Ectodermal cell (in vitro differentiated cells): ENCODE measurements at regions not wholly inside any gene's neighbourhood (a gene's known extent, or its start where the extent isn't known, plus 50 kb on each side); places are given as distances from the start of the nearest gene placed in this dataset.

Source experiments
- H3K27ac ChIP-seq: 2 replicates; pipeline ENCODE4 v1.7.0; 2013; ENCODE audit warnings: mild to moderate bottlenecking, low read depth, low read length; ENCODE audit not compliant: insufficient read depth, poor library complexity, severe bottlenecking
- H3K27me3 ChIP-seq: 2 replicates; pipeline ENCODE4 v1.7.0; 2013; ENCODE audit warnings: mild to moderate bottlenecking, low read length; ENCODE audit not compliant: insufficient read depth, control insufficient read depth, poor library complexity, severe bottlenecking
- H3K36me3 ChIP-seq: one replicate; pipeline ENCODE4 v1.7.0; 2013; ENCODE audit warnings: low read length; ENCODE audit not compliant: control insufficient read depth, insufficient read depth
- H3K4me1 ChIP-seq: one replicate; pipeline ENCODE4 v1.7.0; 2013; ENCODE audit warnings: low read length; ENCODE audit not compliant: control insufficient read depth, insufficient read depth
- H3K4me3 ChIP-seq: 2 replicates; pipeline ENCODE4 v1.7.0; 2013; ENCODE audit warnings: low read depth, low read length, control low read depth; ENCODE audit not compliant: insufficient read depth
- H3K9me3 ChIP-seq: 2 replicates; pipeline ENCODE4 v1.7.0; 2013; ENCODE audit warnings: mild to moderate bottlenecking, low read length, moderate library complexity; ENCODE audit not compliant: control insufficient read depth
- WGBS, 2 experiments: methylation state at CpG; one replicate each; pipeline ENCODE4 v1.1.7; 2013; ENCODE audit warnings: missing lambda C conversion rate in 2 of 2; 5-methylcytosine and 5-hydroxymethylcytosine counted together

GRCh38 chr5:13448843-13449242, 495.6 kb downstream of the DNAH5 start:
- Histone ChIP-seq H3K4me3 (no peak overlapping the region), H3K27ac (no peak overlapping the region), H3K9me3 (no peaks in the 10 kb centered on the region), H3K36me3 (no peaks in the 10 kb centered on the region), H3K27me3 (no peaks in the 10 kb centered on the region), H3K4me1 (no peaks in the 10 kb centered on the region)
- 88 to 90% methylated on average over 1 of the region's 1 CpG for WGBS, 2 experiments

- Histone ChIP-seq H3K9me3 (no peaks in the 10 kb centered on the region), H3K4me1 (no peaks in the 10 kb centered on the region), H3K27me3 (no peaks in the 10 kb centered on the region), H3K4me3 (no peak overlapping the region), H3K27ac (no peak overlapping the region), H3K36me3 (no peaks in the 10 kb centered on the region)
- WGBS, 2 experiments, result 75 to 86% methylated on average over 1 to 2 of the region's 2 CpGs
Measured at GRCh38 chr5:13439430-13439829, 505.1 kb downstream of the DNAH5 start.

GRCh38 chr5:13427827-13428557, 516.5 kb downstream of the DNAH5 start:
- Histone ChIP-seq H3K36me3 (no peaks in the 10 kb centered on the region), H3K4me3 (no peak overlapping the region), H3K9me3 (no peaks in the 10 kb centered on the region), H3K27me3 (no peaks in the 10 kb centered on the region), H3K27ac (no peak overlapping the region), H3K4me1 (peaks cover 6% of the 10 kb centered on the region)
- 94 to 96% methylated on average over 3 to 6 of the region's 6 CpGs for WGBS, 2 experiments

- Histone ChIP-seq H3K27ac (no peak overlapping the region), H3K36me3 (no peaks in the 10 kb centered on the region), H3K9me3 (no peaks in the 10 kb centered on the region), H3K4me1 (no peaks in the 10 kb centered on the region), H3K27me3 (no peaks in the 10 kb centered on the region), H3K4me3 (no peak overlapping the region)
- WGBS, 2 experiments, result 92% methylated on average over 6 of the region's 6 CpGs
Measured at GRCh38 chr5:13412040-13412595, 532.4 kb downstream of the DNAH5 start.

GRCh38 chr5:13408616-13409015, 535.9 kb downstream of the DNAH5 start:
- Histone ChIP-seq H3K4me3 (no peak overlapping the region), H3K27ac (no peak overlapping the region), H3K9me3 (no peaks in the 10 kb centered on the region), H3K4me1 (no peaks in the 10 kb centered on the region), H3K36me3 (no peaks in the 10 kb centered on the region), H3K27me3 (no peaks in the 10 kb centered on the region)
- 0% methylated on average over 1 of the region's 1 CpG; no CpG with 5 or more reads in 1 of the 2 experiments for WGBS, 2 experiments

DNA sequence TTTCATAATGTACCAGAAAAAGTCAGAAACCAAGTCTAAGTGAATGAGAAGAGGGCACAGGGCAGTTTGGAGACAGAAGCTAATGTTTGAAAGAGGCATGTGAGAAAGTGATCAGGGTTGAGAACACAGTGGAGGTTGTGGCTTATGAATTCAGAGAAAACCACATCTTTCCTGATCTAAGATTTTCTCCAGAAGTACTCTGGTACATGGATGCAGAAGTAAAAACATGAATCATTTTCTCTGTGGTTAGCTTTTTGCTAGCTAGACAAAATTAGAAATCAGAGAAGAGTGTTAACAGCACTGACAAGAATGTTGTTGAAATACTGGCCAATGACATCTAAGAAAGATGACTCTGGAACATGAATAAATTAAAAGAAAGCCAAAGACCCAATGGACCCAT, 541.1 kb downstream of the DNAH5 start:
- no peaks in the 10 kb centered on the region for H3K9me3 ChIP-seq
- no peaks in the 10 kb centered on the region for H3K27me3 ChIP-seq
- no peaks in the 10 kb centered on the region for H3K36me3 ChIP-seq
- no peak overlapping the region for H3K4me3 ChIP-seq
- no peak overlapping the region for H3K27ac ChIP-seq
- no peaks in the 10 kb centered on the region for H3K4me1 ChIP-seq

- H3K9me3 ChIP-seq, result no peaks in the 10 kb centered on the region
- 94 to 95% methylated on average over 4 of the region's 5 CpGs for WGBS, 2 experiments
- no peak overlapping the region for H3K27ac ChIP-seq
- H3K27me3 ChIP-seq, result no peaks in the 10 kb centered on the region
- H3K4me3 ChIP-seq, result no peak overlapping the region
- H3K36me3 ChIP-seq, result no peaks in the 10 kb centered on the region
- no peaks in the 10 kb centered on the region for H3K4me1 ChIP-seq
Measured at GRCh38 chr5:13385066-13385465, 559.4 kb downstream of the DNAH5 start.

DNA sequence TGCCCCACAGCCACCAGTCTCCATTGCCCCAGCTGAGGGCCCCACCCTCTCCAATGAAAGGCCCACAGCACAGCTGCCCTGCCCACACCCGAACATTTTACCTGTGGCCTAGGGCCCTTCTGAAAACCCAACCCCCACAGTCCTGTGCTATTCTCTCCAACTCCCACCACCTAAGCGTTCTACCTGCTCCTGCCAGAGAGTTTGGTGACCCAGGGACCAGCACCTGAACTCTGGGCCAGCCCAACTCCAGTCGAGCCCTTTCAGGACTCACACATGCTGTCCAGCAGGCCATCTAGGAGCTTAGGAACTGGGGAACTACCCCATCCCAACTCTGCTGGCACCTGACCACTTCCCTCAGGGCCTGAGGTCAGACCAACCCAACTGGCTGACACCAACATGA, 562.3 kb downstream of the DNAH5 start:
- WGBS, 2 experiments, result 90 to 91% methylated on average over 3 of the region's 3 CpGs
- H3K36me3 ChIP-seq, result no peaks in the 10 kb centered on the region
- H3K27me3 ChIP-seq, result no peaks in the 10 kb centered on the region
- no peak overlapping the region for H3K4me3 ChIP-seq
- H3K4me1 ChIP-seq, result no peaks in the 10 kb centered on the region
- no peak overlapping the region for H3K27ac ChIP-seq
- H3K9me3 ChIP-seq, result no peaks in the 10 kb centered on the region

GRCh38 chr5:13378091-13378490, 566.4 kb downstream of the DNAH5 start:
- no peaks in the 10 kb centered on the region for H3K36me3 ChIP-seq
- H3K9me3 ChIP-seq, result no peaks in the 10 kb centered on the region
- no peaks in the 10 kb centered on the region for H3K27me3 ChIP-seq
- H3K27ac ChIP-seq, result no peak overlapping the region
- H3K4me1 ChIP-seq, result no peaks in the 10 kb centered on the region
- 67 to 69% methylated on average over 4 of the region's 4 CpGs for WGBS, 2 experiments
- H3K4me3 ChIP-seq, result no peak overlapping the region

GRCh38 chr5:13359344-13359743, 585.1 kb downstream of the DNAH5 start:
- H3K4me1 ChIP-seq, result no peaks in the 10 kb centered on the region
- H3K9me3 ChIP-seq, result no peaks in the 10 kb centered on the region
- no peaks in the 10 kb centered on the region for H3K27me3 ChIP-seq
- H3K36me3 ChIP-seq, result no peaks in the 10 kb centered on the region
- no peak overlapping the region for H3K4me3 ChIP-seq
- H3K27ac ChIP-seq, result no peak overlapping the region
